ENCODE measurements at regions not wholly inside any gene's neighbourhood (a gene's known extent, or its start where the extent isn't known, plus 50 kb on each side); places are given as distances from the start of the nearest gene placed in this dataset.

DNA sequence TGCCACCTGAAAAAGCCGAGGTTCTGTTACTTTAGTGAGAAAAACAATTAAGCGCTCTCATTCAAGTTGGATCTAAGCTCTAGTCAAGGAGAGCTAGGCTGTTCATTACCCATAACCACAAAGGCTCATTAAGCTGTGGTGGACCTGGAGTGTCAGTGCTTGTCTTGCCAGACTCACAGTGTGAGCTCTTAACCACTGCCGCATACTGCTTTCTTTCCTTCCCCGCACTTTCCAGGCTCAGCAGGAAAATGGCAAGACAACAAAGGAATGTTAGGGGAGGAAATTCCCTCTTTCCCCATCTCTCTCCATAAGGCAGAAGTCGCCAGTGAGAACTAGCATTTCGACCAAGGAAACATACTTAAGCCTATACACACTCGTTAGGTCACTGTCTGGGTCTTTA, 467.3 kb downstream of the ENC1 start:
- TF ChIP-seq, protein P1, sequence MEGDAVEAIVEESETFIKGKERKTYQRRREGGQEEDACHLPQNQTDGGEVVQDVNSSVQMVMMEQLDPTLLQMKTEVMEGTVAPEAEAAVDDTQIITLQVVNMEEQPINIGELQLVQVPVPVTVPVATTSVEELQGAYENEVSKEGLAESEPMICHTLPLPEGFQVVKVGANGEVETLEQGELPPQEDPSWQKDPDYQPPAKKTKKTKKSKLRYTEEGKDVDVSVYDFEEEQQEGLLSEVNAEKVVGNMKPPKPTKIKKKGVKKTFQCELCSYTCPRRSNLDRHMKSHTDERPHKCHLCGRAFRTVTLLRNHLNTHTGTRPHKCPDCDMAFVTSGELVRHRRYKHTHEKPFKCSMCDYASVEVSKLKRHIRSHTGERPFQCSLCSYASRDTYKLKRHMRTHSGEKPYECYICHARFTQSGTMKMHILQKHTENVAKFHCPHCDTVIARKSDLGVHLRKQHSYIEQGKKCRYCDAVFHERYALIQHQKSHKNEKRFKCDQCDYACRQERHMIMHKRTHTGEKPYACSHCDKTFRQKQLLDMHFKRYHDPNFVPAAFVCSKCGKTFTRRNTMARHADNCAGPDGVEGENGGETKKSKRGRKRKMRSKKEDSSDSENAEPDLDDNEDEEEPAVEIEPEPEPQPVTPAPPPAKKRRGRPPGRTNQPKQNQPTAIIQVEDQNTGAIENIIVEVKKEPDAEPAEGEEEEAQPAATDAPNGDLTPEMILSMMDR (IDR thresholded peaks at IDR 0.05) = no peak
- TF ChIP-seq EZH2 (IDR thresholded peaks at IDR 0.05) (no peak), EZH2phosphoT487 (IDR thresholded peaks at IDR 0.05) (no peak)
